ENCODE measurements at regions not wholly inside any gene's neighbourhood (a gene's known extent, or its start where the extent isn't known, plus 50 kb on each side); places are given as distances from the start of the nearest gene placed in this dataset.

DNA sequence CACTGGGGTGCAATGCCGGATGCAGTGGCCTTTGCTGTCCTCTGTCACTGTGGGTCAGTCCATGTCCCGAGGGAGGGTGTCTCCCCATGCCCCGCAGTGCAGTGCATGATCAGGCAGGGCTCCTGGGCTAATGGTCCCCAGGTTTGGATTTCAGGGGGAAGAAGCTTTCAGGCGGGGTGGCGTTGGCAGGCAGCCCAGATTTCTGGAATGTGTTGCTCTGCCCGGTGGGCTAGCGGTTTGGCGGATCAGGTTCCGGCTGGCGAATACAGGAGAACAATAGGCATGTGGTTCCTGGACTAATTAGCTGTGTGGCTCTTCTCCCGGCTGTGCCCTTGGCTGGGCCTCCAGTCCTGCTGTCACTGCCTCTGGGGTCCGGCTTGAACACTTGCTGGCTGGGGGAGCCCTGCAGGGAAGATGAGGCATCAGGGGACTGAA is 141.3 kb downstream of the FGF9 start:
- POLR2A ChIA-PET (ENCODE audit: unreplicated experiment): no interaction called here

More for the DNA sequence above, 141.3 kb downstream of the FGF9 start:
- H2BK20ac ChIP-seq (ENCODE audit: low read depth, low read length): no peak overlapping the region
- 40% methylated on average over 10 of the region's 12 CpGs; no CpG with 5 or more reads in 1 of the 2 experiments for WGBS, 2 experiments (ENCODE audit: extremely low coverage in 2 of 2, insufficient read length in 1 of 2)
- intact Hi-C loops (cut with micrococcal nuclease): no loop called here
- no peaks in the 10 kb centered on the region for H4K20me1 ChIP-seq (ENCODE audit: insufficient read depth, low read length)
- H3K36me3 ChIP-seq (ENCODE audit: control insufficient read depth, insufficient read depth, low read length): no peaks in the 10 kb centered on the region
- H2AK5ac ChIP-seq (ENCODE audit: low read depth, low read length): no peak overlapping the region
- H4K5ac ChIP-seq (ENCODE audit: low read depth, low read length): no peak overlapping the region
- TF ChIP-seq RFX5 (IDR thresholded peaks at IDR 0.05; ENCODE audit: low read depth, low read length) (no peak), MXI1 (IDR thresholded peaks at IDR 0.05; ENCODE audit: borderline replicate concordance, low read depth, low read length) (no peak), POLR2A (IDR thresholded peaks at IDR 0.05; ENCODE audit: low read depth, low read length) (no peak), SMC3 (IDR thresholded peaks at IDR 0.05; ENCODE audit: low read depth, low read length) (no peak), RAD21 (IDR thresholded peaks at IDR 0.05; ENCODE audit: low read length) (no peak), RCOR1 (IDR thresholded peaks at IDR 0.05; ENCODE audit: insufficient replicate concordance, low read length) (no peak), NFE2L2 (IDR thresholded peaks at IDR 0.05; ENCODE audit: low read depth, low read length) (no peak), CHD1 (IDR thresholded peaks at IDR 0.05; ENCODE audit: low read depth, low read length) (no peak), CEBPB (IDR thresholded peaks at IDR 0.05; ENCODE audit: low read depth, low read length) (no peak), MAFK (IDR thresholded peaks at IDR 0.05; ENCODE audit: low read depth, low read length) (no peak), MAZ (IDR thresholded peaks at IDR 0.05; ENCODE audit: borderline replicate concordance, low read depth, low read length) (no peak)
- TF ChIP-seq, protein P1, sequence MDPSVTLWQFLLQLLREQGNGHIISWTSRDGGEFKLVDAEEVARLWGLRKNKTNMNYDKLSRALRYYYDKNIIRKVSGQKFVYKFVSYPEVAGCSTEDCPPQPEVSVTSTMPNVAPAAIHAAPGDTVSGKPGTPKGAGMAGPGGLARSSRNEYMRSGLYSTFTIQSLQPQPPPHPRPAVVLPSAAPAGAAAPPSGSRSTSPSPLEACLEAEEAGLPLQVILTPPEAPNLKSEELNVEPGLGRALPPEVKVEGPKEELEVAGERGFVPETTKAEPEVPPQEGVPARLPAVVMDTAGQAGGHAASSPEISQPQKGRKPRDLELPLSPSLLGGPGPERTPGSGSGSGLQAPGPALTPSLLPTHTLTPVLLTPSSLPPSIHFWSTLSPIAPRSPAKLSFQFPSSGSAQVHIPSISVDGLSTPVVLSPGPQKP (IDR thresholded peaks at IDR 0.05; ENCODE audit: borderline replicate concordance, low read depth, low read length): no peak
- TF ChIP-seq, protein P2, sequence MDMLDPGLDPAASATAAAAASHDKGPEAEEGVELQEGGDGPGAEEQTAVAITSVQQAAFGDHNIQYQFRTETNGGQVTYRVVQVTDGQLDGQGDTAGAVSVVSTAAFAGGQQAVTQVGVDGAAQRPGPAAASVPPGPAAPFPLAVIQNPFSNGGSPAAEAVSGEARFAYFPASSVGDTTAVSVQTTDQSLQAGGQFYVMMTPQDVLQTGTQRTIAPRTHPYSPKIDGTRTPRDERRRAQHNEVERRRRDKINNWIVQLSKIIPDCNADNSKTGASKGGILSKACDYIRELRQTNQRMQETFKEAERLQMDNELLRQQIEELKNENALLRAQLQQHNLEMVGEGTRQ (IDR thresholded peaks at IDR 0.05; ENCODE audit: low read depth, low read length): no peak
- TF ChIP-seq, protein P3, sequence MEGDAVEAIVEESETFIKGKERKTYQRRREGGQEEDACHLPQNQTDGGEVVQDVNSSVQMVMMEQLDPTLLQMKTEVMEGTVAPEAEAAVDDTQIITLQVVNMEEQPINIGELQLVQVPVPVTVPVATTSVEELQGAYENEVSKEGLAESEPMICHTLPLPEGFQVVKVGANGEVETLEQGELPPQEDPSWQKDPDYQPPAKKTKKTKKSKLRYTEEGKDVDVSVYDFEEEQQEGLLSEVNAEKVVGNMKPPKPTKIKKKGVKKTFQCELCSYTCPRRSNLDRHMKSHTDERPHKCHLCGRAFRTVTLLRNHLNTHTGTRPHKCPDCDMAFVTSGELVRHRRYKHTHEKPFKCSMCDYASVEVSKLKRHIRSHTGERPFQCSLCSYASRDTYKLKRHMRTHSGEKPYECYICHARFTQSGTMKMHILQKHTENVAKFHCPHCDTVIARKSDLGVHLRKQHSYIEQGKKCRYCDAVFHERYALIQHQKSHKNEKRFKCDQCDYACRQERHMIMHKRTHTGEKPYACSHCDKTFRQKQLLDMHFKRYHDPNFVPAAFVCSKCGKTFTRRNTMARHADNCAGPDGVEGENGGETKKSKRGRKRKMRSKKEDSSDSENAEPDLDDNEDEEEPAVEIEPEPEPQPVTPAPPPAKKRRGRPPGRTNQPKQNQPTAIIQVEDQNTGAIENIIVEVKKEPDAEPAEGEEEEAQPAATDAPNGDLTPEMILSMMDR (conservative IDR thresholded peaks at IDR 0.05; ENCODE audit: low read depth, low read length): no peak
- H2AFZ ChIP-seq (replicated peaks; ENCODE audit: low read length, poor library complexity): no peak overlapping the region
- H3K23ac ChIP-seq (ENCODE audit: low read depth, low read length): no peak overlapping the region
- H3K56ac ChIP-seq (ENCODE audit: extremely low read depth, insufficient read depth, low read length): no peak overlapping the region
- DNase-seq (no peak), ATAC-seq (ENCODE audit: low read depth) (no peak)
- H4K91ac ChIP-seq (ENCODE audit: insufficient read depth, low read depth, low read length): no peak overlapping the region
- dilution Hi-C loops (cut with HindIII; ENCODE audit: low sequenced_read_pairs, unreplicated experiment): no loop called here
- H2AK9ac ChIP-seq (replicated peaks; ENCODE audit: low read depth, low read length, poor library complexity): no peak overlapping the region
- H3K4ac ChIP-seq (ENCODE audit: low read depth, low read length): no peak overlapping the region
- H2BK15ac ChIP-seq (ENCODE audit: low read depth, low read length): no peak overlapping the region
- in situ Hi-C loops (cut with MboI; ENCODE audit: low sequenced_read_pairs): no loop called here
- no peaks in the 10 kb centered on the region for H3K4me1 ChIP-seq (ENCODE audit: control insufficient read depth, insufficient read depth, low read length)
- H2BK120ac ChIP-seq (ENCODE audit: low read depth, low read length): no peak overlapping the region
- H3K4me2 ChIP-seq (ENCODE audit: low read depth, low read length): no peak overlapping the region
- H3K27ac ChIP-seq (ENCODE audit: insufficient read depth, low read length): no peak overlapping the region
- H3K79me1 ChIP-seq (ENCODE audit: low read depth in 1 of 2, low read length in 2 of 2): no peaks in the 10 kb centered on the region
- no peak overlapping the region for H3K9ac ChIP-seq (ENCODE audit: low read depth, low read length)
- no peak overlapping the region for H3K4me3 ChIP-seq (ENCODE audit: insufficient read depth, low read depth, low read length)
- H4K8ac ChIP-seq (ENCODE audit: low read depth in 2 of 2, low read length in 2 of 2): no peak overlapping the region
- no peaks in the 10 kb centered on the region for H3K9me1 ChIP-seq (ENCODE audit: insufficient read depth, low read length)
- H3K27me3 ChIP-seq (ENCODE audit: control insufficient read depth, insufficient read depth, low read length): peaks cover 15% of the 10 kb centered on the region
- H3K14ac ChIP-seq (replicated peaks; ENCODE audit: low read depth, low read length): no peak overlapping the region
- CTCF ChIA-PET: no interaction called here
- no peaks in the 10 kb centered on the region for H3K9me3 ChIP-seq (ENCODE audit: control insufficient read depth, insufficient read depth, low read length)
- no peak overlapping the region for H2BK5ac ChIP-seq (ENCODE audit: low read depth, low read length, poor library complexity, severe bottlenecking)
- BruUV-seq (replicated peaks): no TSS peak
- H3K18ac ChIP-seq (ENCODE audit: low read depth, low read length): no peak overlapping the region
